Neural progenitor cell (in vitro differentiated cells): ENCODE measurements at regions not wholly inside any gene's neighbourhood (a gene's known extent, or its start where the extent isn't known, plus 50 kb on each side); places are given as distances from the start of the nearest gene placed in this dataset.

ENCODE experiments used
- DNase-seq: peaks from one replicate; pipeline ENCODE4 v3.0.0-alpha.2; 2016; ENCODE audit warnings: low spot score
- H2AFZ ChIP-seq: fragments of 200-600 bp; sonication (generic); replicated peaks from 2 replicates; pipeline ENCODE4 v1.6.1; 2016; ENCODE audit warnings: antibody characterized with exemption
- H3F3A ChIP-seq: fragments of 200-600 bp; sonication (generic); 2 replicates; pipeline ENCODE4 v1.6.1; 2016; ENCODE audit warnings: antibody characterized with exemption, low read depth
- H3K27ac ChIP-seq: fragments of 200-600 bp; sonication (generic); 2 replicates; pipeline ENCODE4 v1.5.1; 2016; ENCODE audit warnings: mild to moderate bottlenecking
- H3K27me3 ChIP-seq: fragments of 200-600 bp; sonication (generic); 2 replicates; pipeline ENCODE4 v1.6.1; 2016; ENCODE audit warnings: mild to moderate bottlenecking, moderate library complexity
- H3K36me3 ChIP-seq: fragments of 200-600 bp; sonication (generic); 2 replicates; pipeline ENCODE4 v1.5.1; 2016
- H3K4me1 ChIP-seq: fragments of 200-600 bp; sonication (generic); 2 replicates; pipeline ENCODE4 v1.6.1; 2016; ENCODE audit warnings: mixed run types
- H3K4me2 ChIP-seq: fragments of 200-600 bp; sonication (generic); 2 replicates; pipeline ENCODE4 v1.6.1; 2016
- H3K4me3 ChIP-seq: fragments of 200-600 bp; sonication (generic); 2 replicates; pipeline ENCODE4 v1.5.1; 2016
- H3K79me2 ChIP-seq: fragments of 200-600 bp; sonication (generic); 2 replicates; pipeline ENCODE4 v1.6.1; 2016; ENCODE audit warnings: low read depth
- H3K9ac ChIP-seq: fragments of 200-600 bp; sonication (generic); 2 replicates; pipeline ENCODE4 v1.6.1; 2016
- H3K9me3 ChIP-seq: fragments of 200-600 bp; sonication (generic); 2 replicates; pipeline ENCODE4 v1.5.1; 2016; ENCODE audit warnings: low read depth
- H4K20me1 ChIP-seq: fragments of 200-600 bp; sonication (generic); 2 replicates; pipeline ENCODE4 v1.6.1; 2016; ENCODE audit warnings: low read depth
- H3K27ac Mint-ChIP-seq: 3 replicates; pipeline ENCODE4 v1.8.0; 2021; ENCODE audit warnings: mixed read lengths
- H3K27me3 Mint-ChIP-seq: 2 replicates; pipeline ENCODE4 v1.8.0; 2022; ENCODE audit warnings: low read depth, mild to moderate bottlenecking, inconsistent platforms, moderate library complexity, mixed read lengths; ENCODE audit not compliant: insufficient read depth
- H3K36me3 Mint-ChIP-seq: 3 replicates; pipeline ENCODE4 v1.8.0; 2021; ENCODE audit warnings: mixed read lengths
- H3K4me1 Mint-ChIP-seq: 3 replicates; pipeline ENCODE4 v1.8.0; 2021; ENCODE audit warnings: mixed read lengths
- H3K4me3 Mint-ChIP-seq: 3 replicates; pipeline ENCODE4 v1.8.0; 2021; ENCODE audit warnings: mild to moderate bottlenecking, moderate library complexity, mixed read lengths
- H3K9me3 Mint-ChIP-seq: 3 replicates; pipeline ENCODE4 v1.8.0; 2020; ENCODE audit warnings: mixed read lengths
- CTCF ChIP-seq: fragments of 200-600 bp; sonication (generic); IDR thresholded peaks from 2 replicates; pipeline ENCODE4 v1.5.1; 2017; ENCODE audit warnings: antibody characterized with exemption, mild to moderate bottlenecking
- EZH2 ChIP-seq: fragments of 200-600 bp; sonication (generic); IDR thresholded peaks from 2 replicates; pipeline ENCODE4 v1.6.1; 2017; ENCODE audit warnings: antibody characterized with exemption, mild to moderate bottlenecking, moderate library complexity
- EZH2phosphoT487 ChIP-seq: fragments of 200-600 bp; sonication (generic); IDR thresholded peaks from 2 replicates; pipeline ENCODE4 v1.6.1; 2017; ENCODE audit warnings: antibody characterized with exemption

- Mint-ChIP-seq H3K36me3 (no peaks in the 10 kb centered on the region), H3K4me1 (peaks cover 14% of the 10 kb centered on the region), H3K27me3 (peaks cover 2% of the 10 kb centered on the region), H3K9me3 (peaks cover 6% of the 10 kb centered on the region), H3K27ac (peak overlapping the region; percentile 48), H3K4me3 (no peak overlapping the region)
- no peaks in the 10 kb centered on the region for H3K79me2 ChIP-seq
- peak overlapping the region; percentile 9 for H2AFZ ChIP-seq
- peaks cover 13% of the 10 kb centered on the region for H3K4me1 ChIP-seq
- no peaks in the 10 kb centered on the region for H3K9me3 ChIP-seq
- H3K4me3 ChIP-seq: no peak overlapping the region
- no peak overlapping the region for H3K4me2 ChIP-seq
- TF ChIP-seq EZH2phosphoT487: no peak
- TF ChIP-seq CTCF: no peak
- no peak for TF ChIP-seq EZH2
- H3K27me3 ChIP-seq: no peaks in the 10 kb centered on the region
- H3F3A ChIP-seq: no peaks in the 10 kb centered on the region
- H4K20me1 ChIP-seq: no peaks in the 10 kb centered on the region
- peak; percentile 16 for DNase-seq
- no peaks in the 10 kb centered on the region for H3K36me3 ChIP-seq
- no peak overlapping the region for H3K27ac ChIP-seq
- no peak overlapping the region for H3K9ac ChIP-seq
Observed at GRCh38 chr17:72351884-72352346, 231.1 kb downstream of the SOX9 start.

- Histone ChIP-seq H3K79me2 (no peaks in the 10 kb centered on the region), H2AFZ (peak overlapping the region; percentile 63), H3F3A (no peaks in the 10 kb centered on the region), H3K4me2 (no peak overlapping the region), H3K4me3 (no peak overlapping the region), H3K9ac (no peak overlapping the region), H3K9me3 (no peaks in the 10 kb centered on the region), H4K20me1 (no peaks in the 10 kb centered on the region), H3K36me3 (no peaks in the 10 kb centered on the region), H3K27me3 (no peaks in the 10 kb centered on the region), H3K27ac (no peak overlapping the region), H3K4me1 (peaks cover 13% of the 10 kb centered on the region)
- Mint-ChIP-seq H3K9me3 (peaks cover 6% of the 10 kb centered on the region), H3K27me3 (peaks cover 2% of the 10 kb centered on the region), H3K4me1 (peaks cover 14% of the 10 kb centered on the region), H3K27ac (no peak overlapping the region), H3K36me3 (no peaks in the 10 kb centered on the region), H3K4me3 (no peak overlapping the region)
- peak; percentile 9 for DNase-seq
- TF ChIP-seq EZH2 (no peak), EZH2phosphoT487 (no peak), CTCF (no peak)
Observed at GRCh38 chr17:72353502-72353901, 232.7 kb downstream of the SOX9 start.

GRCh38 chr17:72354071-72354470 lies 233.3 kb downstream of the SOX9 start:
- no peak overlapping the region for H3K9ac ChIP-seq
- H3K9me3 ChIP-seq: no peaks in the 10 kb centered on the region
- H3K27me3 Mint-ChIP-seq: peaks cover 2% of the 10 kb centered on the region
- peaks cover 13% of the 10 kb centered on the region for H3K4me1 ChIP-seq
- no peaks in the 10 kb centered on the region for H3K36me3 ChIP-seq
- no peak overlapping the region for H3K4me2 ChIP-seq
- peaks cover 6% of the 10 kb centered on the region for H3K9me3 Mint-ChIP-seq
- H3K36me3 Mint-ChIP-seq: no peaks in the 10 kb centered on the region
- no peak overlapping the region for H3K4me3 Mint-ChIP-seq
- H3F3A ChIP-seq: no peaks in the 10 kb centered on the region
- peak overlapping the region; percentile 26 for H3K27ac Mint-ChIP-seq
- no peak for DNase-seq
- H2AFZ ChIP-seq: no peak overlapping the region
- no peaks in the 10 kb centered on the region for H3K27me3 ChIP-seq
- H4K20me1 ChIP-seq: no peaks in the 10 kb centered on the region
- no peak overlapping the region for H3K27ac ChIP-seq
- H3K4me3 ChIP-seq: no peak overlapping the region
- no peak for TF ChIP-seq EZH2phosphoT487
- no peak for TF ChIP-seq EZH2
- TF ChIP-seq CTCF: no peak
- peaks cover 14% of the 10 kb centered on the region for H3K4me1 Mint-ChIP-seq
- H3K79me2 ChIP-seq: no peaks in the 10 kb centered on the region
